ENCODE measurements at regions not wholly inside any gene's neighbourhood (a gene's known extent, or its start where the extent isn't known, plus 50 kb on each side); places are given as distances from the start of the nearest gene placed in this dataset.

DNA sequence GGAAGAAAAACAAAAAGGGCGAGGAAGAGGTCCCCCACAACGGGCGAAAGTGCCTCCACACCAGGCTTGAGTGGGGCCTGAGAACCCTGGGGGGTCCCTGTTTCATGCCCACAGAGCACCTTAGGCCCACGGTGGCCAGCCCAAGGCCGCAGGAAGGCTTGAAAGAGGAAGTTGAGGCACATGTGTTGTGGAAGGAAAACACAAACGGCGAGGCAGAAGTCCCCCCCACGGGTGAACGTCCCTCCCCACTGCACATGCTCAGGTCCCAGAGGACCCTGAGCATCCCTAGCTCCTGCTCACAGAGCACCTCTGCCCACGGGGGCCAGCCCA is 371.5 kb downstream of the ALG10 start:
- H3K4me1 ChIP-seq (ENCODE audit: control insufficient read depth in 1 of 2, insufficient read depth in 1 of 2, low read depth in 1 of 2, low read length in 1 of 2): no peaks in the 10 kb centered on the region
- no peak overlapping the region for H3K27ac ChIP-seq
- TF ChIP-seq, protein P1, sequence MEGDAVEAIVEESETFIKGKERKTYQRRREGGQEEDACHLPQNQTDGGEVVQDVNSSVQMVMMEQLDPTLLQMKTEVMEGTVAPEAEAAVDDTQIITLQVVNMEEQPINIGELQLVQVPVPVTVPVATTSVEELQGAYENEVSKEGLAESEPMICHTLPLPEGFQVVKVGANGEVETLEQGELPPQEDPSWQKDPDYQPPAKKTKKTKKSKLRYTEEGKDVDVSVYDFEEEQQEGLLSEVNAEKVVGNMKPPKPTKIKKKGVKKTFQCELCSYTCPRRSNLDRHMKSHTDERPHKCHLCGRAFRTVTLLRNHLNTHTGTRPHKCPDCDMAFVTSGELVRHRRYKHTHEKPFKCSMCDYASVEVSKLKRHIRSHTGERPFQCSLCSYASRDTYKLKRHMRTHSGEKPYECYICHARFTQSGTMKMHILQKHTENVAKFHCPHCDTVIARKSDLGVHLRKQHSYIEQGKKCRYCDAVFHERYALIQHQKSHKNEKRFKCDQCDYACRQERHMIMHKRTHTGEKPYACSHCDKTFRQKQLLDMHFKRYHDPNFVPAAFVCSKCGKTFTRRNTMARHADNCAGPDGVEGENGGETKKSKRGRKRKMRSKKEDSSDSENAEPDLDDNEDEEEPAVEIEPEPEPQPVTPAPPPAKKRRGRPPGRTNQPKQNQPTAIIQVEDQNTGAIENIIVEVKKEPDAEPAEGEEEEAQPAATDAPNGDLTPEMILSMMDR (IDR thresholded peaks at IDR 0.05): no peak
- no peak overlapping the region for H3K4me3 ChIP-seq (ENCODE audit: low read depth in 1 of 2, low read length in 1 of 2)
- no peaks in the 10 kb centered on the region for H3K27me3 ChIP-seq
- no peaks in the 10 kb centered on the region for H3K36me3 ChIP-seq
- peaks cover 25% of the 10 kb centered on the region for H3K9me3 ChIP-seq

DNA sequence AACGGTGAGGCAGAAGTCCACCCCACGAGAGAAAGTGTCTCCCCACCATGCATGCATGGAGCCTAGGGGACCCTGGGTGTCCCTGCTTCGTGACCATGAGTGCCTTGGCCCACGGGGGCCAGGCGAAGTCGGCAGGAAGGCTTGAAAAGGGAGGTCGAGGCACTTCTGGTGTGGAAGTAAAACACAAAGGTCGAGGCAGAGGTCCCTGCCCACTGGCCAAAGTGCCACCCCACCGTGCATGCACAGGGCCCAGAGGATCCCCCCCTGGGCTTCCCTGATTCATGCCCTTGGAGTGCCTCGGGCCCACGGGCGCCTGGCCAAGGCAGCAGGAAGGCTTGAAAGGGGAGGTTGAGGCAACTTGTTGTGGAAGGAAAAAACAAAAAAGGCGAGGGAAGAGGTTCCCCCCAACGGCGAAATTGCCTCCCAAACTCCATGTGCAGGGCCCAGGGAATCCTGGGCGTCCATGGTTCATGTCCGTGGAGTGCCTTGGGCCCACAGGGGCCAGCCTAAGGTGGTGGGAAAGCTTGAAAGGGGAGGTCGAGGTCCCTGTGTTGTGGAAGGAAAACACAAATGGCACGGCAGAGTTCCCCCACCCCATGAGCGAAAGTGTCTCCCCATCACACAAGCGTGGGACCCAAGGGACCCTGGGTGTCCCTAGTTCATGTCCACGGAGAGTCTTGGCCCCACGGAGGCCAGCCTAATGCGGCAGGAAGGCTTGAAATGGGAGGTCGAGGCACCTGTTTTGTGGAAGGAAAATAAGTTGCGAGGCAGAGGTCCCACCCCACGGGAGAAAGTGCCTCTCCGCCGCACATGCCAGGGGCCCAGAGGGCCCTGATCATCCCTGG is 372.1 kb downstream of the ALG10 start:
- Histone ChIP-seq H3K27me3 (no peaks in the 10 kb centered on the region), H3K4me1 (ENCODE audit: control insufficient read depth in 1 of 2, insufficient read depth in 1 of 2, low read depth in 1 of 2, low read length in 1 of 2) (no peaks in the 10 kb centered on the region), H3K4me3 (ENCODE audit: low read depth in 1 of 2, low read length in 1 of 2) (no peak overlapping the region), H3K9me3 (peaks cover 24% of the 10 kb centered on the region), H3K27ac (no peak overlapping the region), H3K36me3 (no peaks in the 10 kb centered on the region)
- TF ChIP-seq, protein P1 (IDR thresholded peaks at IDR 0.05): no peak

DNA sequence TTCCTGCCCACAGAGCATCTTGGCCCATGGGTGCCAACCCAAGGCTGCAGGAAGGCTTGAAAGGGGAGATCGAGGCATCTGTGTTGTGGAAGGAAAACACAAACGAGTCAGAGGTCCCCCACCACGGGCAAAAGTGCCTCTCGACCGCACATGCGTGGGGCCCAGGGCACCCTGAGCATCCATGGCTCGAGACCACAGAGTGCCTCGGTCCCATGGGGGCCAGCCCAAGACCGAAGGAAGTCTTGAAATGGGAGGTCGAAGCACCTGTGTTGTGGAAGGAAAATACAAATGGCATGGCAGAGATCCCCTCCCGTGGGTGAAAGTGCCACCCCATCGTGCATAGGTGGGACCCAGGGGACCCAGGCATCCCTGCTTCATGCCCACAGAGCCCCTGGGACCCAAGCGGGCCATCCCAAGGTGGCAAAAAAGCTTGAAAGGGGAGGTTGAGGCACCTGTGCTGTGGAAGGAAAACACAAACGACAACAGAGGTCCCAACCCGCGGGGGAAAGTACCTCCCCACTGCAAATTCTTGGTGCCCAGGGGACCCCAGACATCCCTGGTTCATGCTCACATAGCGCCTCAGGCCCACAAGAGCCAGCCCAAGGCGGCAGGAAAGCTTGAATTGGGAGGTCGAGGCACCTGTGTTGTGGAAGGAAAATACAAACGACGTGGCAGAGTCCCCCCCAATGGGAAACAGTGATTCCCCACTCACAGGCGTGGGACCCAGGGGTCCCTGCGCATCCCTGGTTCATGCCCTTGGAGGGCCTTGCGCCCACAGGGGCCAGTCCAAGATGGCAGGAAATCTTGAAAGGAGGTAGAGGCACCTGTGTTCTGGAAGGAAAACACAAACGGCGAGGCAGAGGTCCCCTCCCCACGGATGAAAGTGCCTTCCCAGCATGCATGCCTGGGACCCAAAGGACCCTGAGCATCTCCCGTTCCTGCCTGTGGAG is 373.0 kb downstream of the ALG10 start:
- Histone ChIP-seq H3K9me3 (peaks cover 19% of the 10 kb centered on the region), H3K36me3 (no peaks in the 10 kb centered on the region), H3K27me3 (no peaks in the 10 kb centered on the region), H3K27ac (no peak overlapping the region), H3K4me1 (ENCODE audit: control insufficient read depth in 1 of 2, insufficient read depth in 1 of 2, low read depth in 1 of 2, low read length in 1 of 2) (no peaks in the 10 kb centered on the region), H3K4me3 (ENCODE audit: low read depth in 1 of 2, low read length in 1 of 2) (no peak overlapping the region)
- TF ChIP-seq, protein P1 (IDR thresholded peaks at IDR 0.05): no peak

DNA sequence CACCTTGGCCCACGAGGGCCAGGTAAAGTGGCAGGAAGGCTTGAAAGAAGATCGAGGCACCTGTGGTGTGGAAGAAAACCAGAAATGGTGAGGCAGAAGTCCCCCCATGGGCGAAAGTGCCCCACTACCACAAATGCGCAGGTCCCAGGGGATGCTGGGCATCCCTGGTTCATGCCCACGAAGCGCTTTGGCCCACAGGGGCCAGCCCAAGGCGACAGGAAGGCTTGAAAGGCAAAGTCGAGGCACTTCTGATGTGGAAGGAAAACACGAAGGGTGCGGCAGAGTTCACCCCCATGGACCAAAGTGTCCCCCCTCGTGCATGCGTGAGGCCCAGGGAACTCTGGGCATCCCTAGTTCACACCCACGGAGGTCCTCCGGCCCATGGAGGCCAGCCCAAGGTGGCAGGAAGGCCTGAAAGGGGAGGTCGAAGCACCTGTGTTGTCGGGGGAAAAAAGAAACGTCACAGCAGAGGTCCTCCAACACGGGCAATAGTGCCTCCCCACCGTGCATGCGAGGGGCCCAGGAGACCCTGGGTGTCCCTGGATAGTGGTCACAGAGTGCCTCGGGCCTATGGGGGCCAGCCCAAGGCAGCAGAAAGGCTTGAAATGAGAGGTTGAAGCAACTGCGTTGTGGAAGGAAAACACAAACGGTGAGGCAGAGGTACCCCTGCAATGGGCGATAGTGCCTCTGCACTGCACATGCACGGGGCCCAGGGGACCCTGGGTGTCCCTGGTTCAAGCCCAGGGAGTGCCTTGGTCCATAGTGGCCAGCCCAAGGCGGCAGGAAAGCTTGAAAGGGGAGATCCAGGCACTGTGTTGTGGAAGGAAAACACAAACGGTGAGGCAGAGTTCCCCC is 373.9 kb downstream of the ALG10 start:
- no peaks in the 10 kb centered on the region for H3K4me1 ChIP-seq (ENCODE audit: control insufficient read depth in 1 of 2, insufficient read depth in 1 of 2, low read depth in 1 of 2, low read length in 1 of 2)
- no peaks in the 10 kb centered on the region for H3K36me3 ChIP-seq
- H3K4me3 ChIP-seq (ENCODE audit: low read depth in 1 of 2, low read length in 1 of 2): no peak overlapping the region
- no peaks in the 10 kb centered on the region for H3K27me3 ChIP-seq
- TF ChIP-seq, protein P1 (IDR thresholded peaks at IDR 0.05): no peak
- H3K9me3 ChIP-seq: peaks cover 14% of the 10 kb centered on the region
- no peak overlapping the region for H3K27ac ChIP-seq
